ENCODE measurements at regions not wholly inside any gene's neighbourhood (a gene's known extent, or its start where the extent isn't known, plus 50 kb on each side); places are given as distances from the start of the nearest gene placed in this dataset.

DNA sequence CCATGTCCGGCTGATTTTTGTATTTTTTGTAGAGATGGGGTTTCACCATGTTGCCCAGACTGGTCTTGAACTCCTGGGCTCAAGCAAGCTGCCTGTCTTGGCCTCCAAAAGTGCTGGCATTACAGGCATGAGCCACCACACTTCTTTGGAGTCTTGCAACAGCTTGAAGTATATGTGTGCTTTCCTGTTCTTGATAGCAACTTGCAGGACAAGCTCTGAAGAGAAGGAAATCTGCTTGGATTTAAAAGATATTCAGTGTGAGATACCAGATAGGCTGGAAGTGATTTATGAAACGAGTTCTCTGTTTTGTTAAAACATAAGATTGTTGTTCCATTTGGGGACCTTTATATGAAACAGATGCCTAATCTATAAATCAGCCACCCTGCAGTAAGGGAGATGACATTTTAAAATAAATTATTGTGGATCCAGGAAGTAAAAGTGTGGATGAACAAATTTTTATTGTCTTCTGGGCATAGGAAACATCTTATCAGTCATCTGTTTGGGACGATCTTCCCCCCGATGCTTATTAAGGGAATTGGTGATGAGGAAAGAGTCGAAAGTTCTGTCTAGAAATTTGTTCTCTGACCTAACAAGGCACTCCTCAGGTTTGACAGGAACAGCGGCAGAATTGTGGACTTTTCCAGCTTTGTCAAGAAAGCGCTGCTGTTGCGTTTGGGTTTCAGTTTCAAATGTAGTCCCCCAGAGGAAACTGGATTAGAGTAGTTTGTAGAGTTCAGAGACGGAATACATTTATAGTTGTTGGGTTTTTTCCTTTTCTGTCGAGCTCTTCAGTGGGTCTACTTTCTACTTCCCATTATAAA is 53.7 kb upstream of the MAGI1 start:
- H3K27ac ChIP-seq = no peak overlapping the region
- TF ChIP-seq CTCF (IDR thresholded peaks at IDR 0.05) (no peak), ZFX (IDR thresholded peaks at IDR 0.05; ENCODE audit: borderline replicate concordance) (no peak)

All from 22Rv1 (cell line).